LNCAP (cell line): ENCODE measurements at regions not wholly inside any gene's neighbourhood (a gene's known extent, or its start where the extent isn't known, plus 50 kb on each side); places are given as distances from the start of the nearest gene placed in this dataset.

Source experiments
- CTCF ChIP-seq: fragments of 450-650 bp; IDR thresholded peaks from 2 replicates; pipeline ENCODE4 v1.5.1; 2017; ENCODE audit warnings: mild to moderate bottlenecking

GRCh38 chr7:124577256-124577655 is 188.3 kb downstream of the GPR37 start:
- TF ChIP-seq CTCF = no peak

- TF ChIP-seq CTCF = no peak
Measured at GRCh38 chr7:124575176-124575575, 190.4 kb downstream of the GPR37 start.

- TF ChIP-seq CTCF = no peak
Measured at GRCh38 chr7:124570558-124570957, 195.0 kb downstream of the GPR37 start.

- TF ChIP-seq CTCF = no peak
Measured at GRCh38 chr7:124566583-124566982, 199.0 kb downstream of the GPR37 start.

- TF ChIP-seq CTCF = no peak
Measured at GRCh38 chr7:124557587-124557986, 208.0 kb downstream of the GPR37 start.

- no peak for TF ChIP-seq CTCF
Measured at GRCh38 chr7:124557101-124557500, 208.5 kb downstream of the GPR37 start.

GRCh38 chr7:124553502-124553901 is 212.1 kb downstream of the GPR37 start:
- TF ChIP-seq CTCF = no peak

GRCh38 chr7:124552217-124552616 is 213.4 kb downstream of the GPR37 start:
- no peak for TF ChIP-seq CTCF
